HG03095 (cell line): ENCODE measurements at regions not wholly inside any gene's neighbourhood (a gene's known extent, or its start where the extent isn't known, plus 50 kb on each side); places are given as distances from the start of the nearest gene placed in this dataset.

Experiments
- ATAC-seq: cut with Tn5 transposase; IDR thresholded peaks from one replicate; pipeline ENCODE4 v1.9.1; 2021; ENCODE audit warnings: moderate library complexity; ENCODE audit not compliant: unreplicated experiment

- ATAC-seq: no peak
Measured at GRCh38 chr15:95565016-95565600, 765.4 kb upstream of the NR2F2 start.

GRCh38 chr15:95565690-95566089, 764.8 kb upstream of the NR2F2 start:
- no peak for ATAC-seq

- no peak for ATAC-seq
Measured at GRCh38 chr15:95567686-95568085, 762.8 kb upstream of the NR2F2 start.

GRCh38 chr15:95574053-95574452, 756.4 kb upstream of the NR2F2 start:
- ATAC-seq: no peak

GRCh38 chr15:95577927-95578326, 752.6 kb upstream of the NR2F2 start:
- ATAC-seq: no peak

GRCh38 chr15:95580121-95580520, 750.4 kb upstream of the NR2F2 start:
- ATAC-seq: no peak

GRCh38 chr15:95581595-95581994, 748.9 kb upstream of the NR2F2 start:
- ATAC-seq: no peak

- ATAC-seq: no peak
Measured at GRCh38 chr15:95584088-95584487, 746.4 kb upstream of the NR2F2 start.

GRCh38 chr15:95588056-95588455, 742.4 kb upstream of the NR2F2 start:
- no peak for ATAC-seq

- ATAC-seq: no peak
Measured at GRCh38 chr15:95590533-95591044, 739.9 kb upstream of the NR2F2 start.

- ATAC-seq: no peak
Measured at GRCh38 chr15:95591270-95591669, 739.2 kb upstream of the NR2F2 start.

- no peak for ATAC-seq
Measured at GRCh38 chr15:95591886-95592285, 738.6 kb upstream of the NR2F2 start.

GRCh38 chr15:95594496-95594895, 736.0 kb upstream of the NR2F2 start:
- ATAC-seq: no peak

- no peak for ATAC-seq
Measured at GRCh38 chr15:95595759-95596158, 734.7 kb upstream of the NR2F2 start.

GRCh38 chr15:95596496-95596895, 734.0 kb upstream of the NR2F2 start:
- ATAC-seq: no peak

- no peak for ATAC-seq
Measured at GRCh38 chr15:95598251-95598855, 732.1 kb upstream of the NR2F2 start.

- ATAC-seq: no peak
Measured at GRCh38 chr15:95600367-95600766, 730.1 kb upstream of the NR2F2 start.

- ATAC-seq: no peak
Measured at GRCh38 chr15:95600884-95601283, 729.6 kb upstream of the NR2F2 start.

- ATAC-seq: no peak
Measured at GRCh38 chr15:95601525-95601924, 729.0 kb upstream of the NR2F2 start.

GRCh38 chr15:95603802-95604201, 726.7 kb upstream of the NR2F2 start:
- ATAC-seq: no peak

GRCh38 chr15:95604634-95605036, 725.9 kb upstream of the NR2F2 start:
- no peak for ATAC-seq

- no peak for ATAC-seq
Measured at GRCh38 chr15:95605098-95605497, 725.4 kb upstream of the NR2F2 start.

GRCh38 chr15:95606551-95606950, 723.9 kb upstream of the NR2F2 start:
- ATAC-seq: no peak
